ENCODE measurements at regions not wholly inside any gene's neighbourhood (a gene's known extent, or its start where the extent isn't known, plus 50 kb on each side); places are given as distances from the start of the nearest gene placed in this dataset.

DNA sequence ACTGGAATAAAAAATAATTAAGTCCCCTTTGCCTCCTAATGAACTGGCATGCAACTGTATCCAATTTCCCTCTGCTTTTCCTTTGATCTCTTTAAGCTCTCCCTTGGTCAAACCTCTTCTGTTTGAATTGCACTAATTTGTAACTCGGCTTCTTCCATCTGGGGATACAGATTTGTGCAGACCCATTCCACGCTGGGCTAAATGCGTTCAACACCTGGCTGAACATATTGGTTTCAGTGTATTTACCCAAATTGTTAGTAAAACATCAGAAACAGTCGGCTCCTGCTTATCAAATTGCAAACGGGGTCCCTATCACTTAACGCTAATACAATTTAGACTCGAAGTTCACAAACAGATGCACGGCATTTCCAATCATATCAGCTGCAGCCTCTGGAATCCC lies 124.9 kb upstream of the TAPT1 start:
- peaks cover 0 to 2% of the 10 kb centered on the region in 2 experiments for H3K27me3 ChIP-seq (ENCODE audit: control insufficient read depth in 2 of 2, insufficient read depth in 2 of 2, low read length in 2 of 2)
- no peak overlapping the region for H3K9ac ChIP-seq (replicated peaks; ENCODE audit: extremely low read depth, insufficient read depth, low read length)
- DNase-seq (ENCODE audit: low read depth, low spot score) (no peak), FAIRE-seq (no peak)
- no peaks in the 10 kb centered on the region for H4K20me1 ChIP-seq (replicated peaks; ENCODE audit: control insufficient read depth, extremely low read depth, insufficient read depth, low read length)
- dilution Hi-C loops (cut with MboI; ENCODE audit: extremely low pct_ligation_motif_present, low sequenced_read_pairs) (no loop called here), intact Hi-C loops (cut with micrococcal nuclease) (no loop called here)
- no peak overlapping the region for H2AFZ ChIP-seq (ENCODE audit: low read depth, low read length)
- no peaks in the 10 kb centered on the region for H3K4me1 ChIP-seq (ENCODE audit: control insufficient read depth, extremely low read depth, insufficient read depth, low read length)
- no peak overlapping the region for H3K27ac ChIP-seq (ENCODE audit: insufficient read depth, low read depth, low read length)
- H3K79me2 ChIP-seq (ENCODE audit: control insufficient read depth, insufficient read depth, low read length) = no peaks in the 10 kb centered on the region
- TF ChIP-seq CTCF (IDR thresholded peaks at IDR 0.05; ENCODE audit: extremely low read depth in 1 of 2, insufficient read depth in 1 of 2, low read depth in 1 of 2, low read length in 2 of 2) = no peak
- no peak overlapping the region for H3K4me3 ChIP-seq (replicated peaks in 1 of 3; ENCODE audit: insufficient read depth in 1 of 3, low read depth in 1 of 3, low read length in 3 of 3)
- no TSS peak for BruUV-seq (replicated peaks)
- no peaks in the 10 kb centered on the region for H3K9me1 ChIP-seq (replicated peaks; ENCODE audit: control insufficient read depth, extremely low read depth, insufficient read depth, low read length)
- H3K36me3 ChIP-seq (ENCODE audit: control insufficient read depth in 2 of 2, extremely low read depth in 1 of 2, insufficient read depth in 2 of 2, low read length in 2 of 2) = no peaks in the 10 kb centered on the region
- no peak overlapping the region for H3K4me2 ChIP-seq (ENCODE audit: insufficient read depth, low read length)
- ChIA-PET CTCF (no interaction called here), POLR2A (no interaction called here)
- no peaks in the 10 kb centered on the region for H3K9me3 ChIP-seq (replicated peaks; ENCODE audit: control insufficient read depth, insufficient read depth, low read length)

DNA sequence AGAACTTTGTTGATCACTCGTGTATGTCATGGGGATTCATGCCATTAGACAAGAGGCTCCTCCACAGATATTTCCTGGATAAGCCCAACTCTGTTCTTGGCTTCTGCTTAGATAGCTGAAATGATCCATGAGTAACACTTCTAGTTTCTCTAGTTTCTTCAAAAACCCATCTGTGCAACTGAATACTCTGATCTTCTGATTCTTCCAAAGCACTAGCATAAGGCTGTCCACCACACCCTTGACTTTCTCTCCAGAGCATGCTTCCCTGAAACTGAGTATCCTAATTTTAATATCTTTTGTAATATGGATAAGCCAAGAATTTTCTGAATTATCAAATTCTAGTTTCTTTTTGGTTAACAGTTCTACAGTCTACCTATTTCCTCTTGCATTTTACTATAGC lies 118.6 kb upstream of the TAPT1 start:
- Histone ChIP-seq H3K4me1 (ENCODE audit: control insufficient read depth, extremely low read depth, insufficient read depth, low read length) (no peaks in the 10 kb centered on the region), H3K79me2 (ENCODE audit: control insufficient read depth, insufficient read depth, low read length) (no peaks in the 10 kb centered on the region), H2AFZ (ENCODE audit: low read depth, low read length) (no peak overlapping the region), H3K27me3 (ENCODE audit: control insufficient read depth in 2 of 2, insufficient read depth in 2 of 2, low read length in 2 of 2) (peaks cover 0 to under 1% of the 10 kb centered on the region in 2 experiments), H3K9ac (replicated peaks; ENCODE audit: extremely low read depth, insufficient read depth, low read length) (no peak overlapping the region), H3K27ac (ENCODE audit: insufficient read depth, low read depth, low read length) (no peak overlapping the region), H3K9me3 (replicated peaks; ENCODE audit: control insufficient read depth, insufficient read depth, low read length) (no peaks in the 10 kb centered on the region), H4K20me1 (replicated peaks; ENCODE audit: control insufficient read depth, extremely low read depth, insufficient read depth, low read length) (no peaks in the 10 kb centered on the region), H3K36me3 (ENCODE audit: control insufficient read depth in 2 of 2, extremely low read depth in 1 of 2, insufficient read depth in 2 of 2, low read length in 2 of 2) (no peaks in the 10 kb centered on the region), H3K4me3 (replicated peaks in 1 of 3; ENCODE audit: insufficient read depth in 1 of 3, low read depth in 1 of 3, low read length in 3 of 3) (no peak overlapping the region), H3K9me1 (replicated peaks; ENCODE audit: control insufficient read depth, extremely low read depth, insufficient read depth, low read length) (no peaks in the 10 kb centered on the region), H3K4me2 (ENCODE audit: insufficient read depth, low read length) (no peak overlapping the region)
- no TSS peak for BruUV-seq (replicated peaks)
- FAIRE-seq = no peak
- intact Hi-C loops (cut with micrococcal nuclease) (no loop called here), dilution Hi-C loops (cut with MboI; ENCODE audit: extremely low pct_ligation_motif_present, low sequenced_read_pairs) (no loop called here)
- ChIA-PET POLR2A (no interaction called here), CTCF (interaction anchor here (1.1 kb wide), 1 partner anchor 9 kb away, joined by 3 read pairs; no protein-coding TSS in a partner anchor)
- no peak for TF ChIP-seq MAX (IDR thresholded peaks at IDR 0.05; ENCODE audit: insufficient read depth, insufficient read length)
- TF ChIP-seq GATA2 (IDR thresholded peaks at IDR 0.05; ENCODE audit: insufficient read depth, insufficient read length, low read depth, low read length) = no peak
- no peak for TF ChIP-seq POLR2AphosphoS5 (IDR thresholded peaks at IDR 0.05; ENCODE audit: insufficient read depth, low read depth, low read length)
- no peak for TF ChIP-seq FOS (IDR thresholded peaks at IDR 0.05; ENCODE audit: borderline replicate concordance, insufficient read depth, low read length)
- TF ChIP-seq CTCF (IDR thresholded peaks at IDR 0.05; ENCODE audit: extremely low read depth in 1 of 2, insufficient read depth in 1 of 2, low read depth in 1 of 2, low read length in 2 of 2) = no peak
- TF ChIP-seq JUN (IDR thresholded peaks at IDR 0.05; ENCODE audit: borderline replicate concordance, insufficient read depth, insufficient read length, low read depth) = no peak
- no peak for TF ChIP-seq EZH2 (IDR thresholded peaks at IDR 0.05; ENCODE audit: borderline replicate concordance, low read depth, low read length, severe bottlenecking)
- TF ChIP-seq POLR2A (IDR thresholded peaks at IDR 0.05; ENCODE audit: low read depth, low read length) = no peak
- TF ChIP-seq MYC (IDR thresholded peaks at IDR 0.05; ENCODE audit: low read depth, low read length) = no peak
- no peak for DNase-seq (ENCODE audit: low read depth, low spot score)

Measured in endothelial cell of umbilical vein (primary cell).